ENCODE measurements at regions not wholly inside any gene's neighbourhood (a gene's known extent, or its start where the extent isn't known, plus 50 kb on each side); places are given as distances from the start of the nearest gene placed in this dataset.
"Not testable (repeated sequence)": the region's sequence is repeated elsewhere in the genome, so short reads cannot be mapped to it uniquely, and the experiment has no call there.

GRCh38 chr1:214861615-214862014 is 220.9 kb upstream of the KCNK2 start:
- no peak overlapping the region for H3K4me3 ChIP-seq
- TF ChIP-seq CTCF (IDR thresholded peaks at IDR 0.05) (no peak), POLR2A (IDR thresholded peaks at IDR 0.05) (no peak)

GRCh38 chr1:214862421-214862820 is 220.1 kb upstream of the KCNK2 start:
- Histone ChIP-seq H3K27ac (no peak overlapping the region), H3K9me3 (no peaks in the 10 kb centered on the region), H3K4me1 (no peaks in the 10 kb centered on the region), H3K36me3 (replicated peaks in 1 of 2; ENCODE audit: insufficient read depth in 1 of 2, low read depth in 2 of 2) (no peaks in the 10 kb centered on the region), H3K27me3 (no peaks in the 10 kb centered on the region), H3K4me3 (no peak overlapping the region)
- 30 to 38% methylated on average over 2 of the region's 2 CpGs for WGBS, 2 donors
- DNase-seq (no peak), ATAC-seq (no peak)
- TF ChIP-seq POLR2A (IDR thresholded peaks at IDR 0.05), result no peak
- TF ChIP-seq CTCF (IDR thresholded peaks at IDR 0.05), result no peak
- intact Hi-C loops (cut with DNase I), result no loop called here

More at GRCh38 chr1:214861615-214862014, 220.9 kb upstream of the KCNK2 start:
- no peaks in the 10 kb centered on the region for H3K4me1 ChIP-seq
- H3K27ac ChIP-seq, result no peak overlapping the region
- ATAC-seq, result no peak
- intact Hi-C loops (cut with DNase I), result no loop called here
- no peaks in the 10 kb centered on the region for H3K36me3 ChIP-seq (replicated peaks in 1 of 2; ENCODE audit: insufficient read depth in 1 of 2, low read depth in 2 of 2)
- H3K9me3 ChIP-seq, result no peaks in the 10 kb centered on the region
- WGBS, 2 donors, result 39 to 46% methylated on average over 2 of the region's 2 CpGs
- no peak for DNase-seq
- no peaks in the 10 kb centered on the region for H3K27me3 ChIP-seq

GRCh38 chr1:214864896-214865688 is 217.4 kb upstream of the KCNK2 start:
- H3K4me1 ChIP-seq, result no peaks in the 10 kb centered on the region
- WGBS, 2 donors, result 44 to 46% methylated on average over 3 of the region's 3 CpGs
- H3K27ac ChIP-seq, result no peak overlapping the region
- H3K9me3 ChIP-seq, result no peaks in the 10 kb centered on the region
- no peak overlapping the region for H3K4me3 ChIP-seq
- TF ChIP-seq CTCF (IDR thresholded peaks at IDR 0.05) (no peak), POLR2A (IDR thresholded peaks at IDR 0.05) (no peak)
- ATAC-seq (no peak), DNase-seq (no peak)
- H3K27me3 ChIP-seq, result no peaks in the 10 kb centered on the region
- intact Hi-C loops (cut with DNase I), result no loop called here
- H3K36me3 ChIP-seq (replicated peaks in 1 of 2; ENCODE audit: insufficient read depth in 1 of 2, low read depth in 2 of 2), result no peaks in the 10 kb centered on the region

DNA sequence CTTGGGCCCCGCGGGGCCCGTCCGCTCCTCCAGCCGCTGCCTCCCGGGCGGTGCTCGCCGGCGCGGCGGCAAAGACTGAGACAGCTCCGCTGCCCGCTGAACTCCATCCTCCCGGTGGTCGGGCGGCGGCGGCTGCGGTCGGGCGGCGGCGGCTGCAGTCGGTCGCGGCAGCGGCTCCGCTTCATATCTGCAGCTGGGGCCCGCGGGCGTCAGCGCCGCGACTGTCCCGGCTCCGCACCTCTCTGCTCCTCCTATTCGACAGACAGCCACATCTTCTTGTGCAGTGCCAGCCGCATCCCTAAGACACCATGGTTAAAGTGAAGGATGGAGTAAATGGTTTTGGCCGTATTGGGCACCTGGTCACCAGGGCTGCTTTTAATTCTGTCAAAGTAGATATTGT is 212.1 kb upstream of the KCNK2 start:
- intact Hi-C loops (cut with DNase I); H3K27me3 ChIP-seq; DNase-seq; H3K36me3 ChIP-seq (replicated peaks in 1 of 2; ENCODE audit: insufficient read depth in 1 of 2, low read depth in 2 of 2); H3K9me3 ChIP-seq; H3K4me3 ChIP-seq; ATAC-seq; H3K27ac ChIP-seq; H3K4me1 ChIP-seq: not testable (repeated sequence)
- 96 to 98% methylated on average over 20 to 32 of the region's 40 CpGs for WGBS, 2 donors

DNA sequence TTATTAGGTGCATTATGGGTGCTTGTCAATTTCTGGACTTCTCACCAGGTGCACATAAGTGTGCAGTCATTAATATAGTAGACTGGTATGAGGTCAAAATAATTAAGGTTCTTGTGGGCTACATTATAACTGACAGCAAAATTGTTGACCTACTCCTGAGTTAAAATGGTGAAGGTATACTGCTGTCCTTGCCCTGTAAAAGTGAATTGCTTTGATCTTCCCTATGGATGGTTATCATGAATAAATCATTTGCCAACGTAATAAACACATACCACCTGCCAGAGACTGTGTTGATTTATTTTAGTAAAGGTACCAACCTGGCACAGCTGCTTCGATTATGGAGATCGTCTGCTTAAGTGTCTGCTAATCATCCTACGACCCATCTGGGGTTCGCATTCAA is 201.6 kb upstream of the KCNK2 start:
- no peaks in the 10 kb centered on the region for H3K9me3 ChIP-seq
- intact Hi-C loops (cut with DNase I), result no loop called here
- DNase-seq (no peak), ATAC-seq (no peak)
- no peak overlapping the region for H3K4me3 ChIP-seq
- no peaks in the 10 kb centered on the region for H3K27me3 ChIP-seq
- H3K27ac ChIP-seq, result no peak overlapping the region
- no peaks in the 10 kb centered on the region for H3K36me3 ChIP-seq (replicated peaks in 1 of 2; ENCODE audit: insufficient read depth in 1 of 2, low read depth in 2 of 2)
- no peaks in the 10 kb centered on the region for H3K4me1 ChIP-seq
- TF ChIP-seq CTCF (IDR thresholded peaks at IDR 0.05) (no peak), POLR2A (IDR thresholded peaks at IDR 0.05) (no peak)
- WGBS, 2 donors, result 65 to 68% methylated on average over 5 of the region's 5 CpGs
